ENCODE measurements at regions not wholly inside any gene's neighbourhood (a gene's known extent, or its start where the extent isn't known, plus 50 kb on each side); places are given as distances from the start of the nearest gene placed in this dataset.

- DNase-seq (ENCODE audit: low spot score), result no peak
- no peak overlapping the region for H2AFZ ChIP-seq
- H3K4me1 ChIP-seq (ENCODE audit: insufficient read depth), result no peaks in the 10 kb centered on the region
- no peaks in the 10 kb centered on the region for H3K9me2 ChIP-seq (replicated peaks; ENCODE audit: insufficient read depth)
- H3K4me2 ChIP-seq, result no peak overlapping the region
- H3K4me3 ChIP-seq, result no peak overlapping the region
- no peaks in the 10 kb centered on the region for H3K27me3 ChIP-seq
- H3K36me3 ChIP-seq (replicated peaks; ENCODE audit: insufficient read depth, low read depth), result no peaks in the 10 kb centered on the region
- H3K27ac ChIP-seq, result no peak overlapping the region
- H3K9me3 ChIP-seq (ENCODE audit: low read depth), result no peaks in the 10 kb centered on the region
- H4K20me1 ChIP-seq (ENCODE audit: insufficient read depth, poor library complexity, severe bottlenecking), result no peaks in the 10 kb centered on the region
- WGBS (ENCODE audit: low lambda C conversion rate, missing lambda C conversion rate), result 59% methylated on average over 1 of the region's 1 CpG
- no peaks in the 10 kb centered on the region for H3K79me2 ChIP-seq
- TF ChIP-seq, protein P1, sequence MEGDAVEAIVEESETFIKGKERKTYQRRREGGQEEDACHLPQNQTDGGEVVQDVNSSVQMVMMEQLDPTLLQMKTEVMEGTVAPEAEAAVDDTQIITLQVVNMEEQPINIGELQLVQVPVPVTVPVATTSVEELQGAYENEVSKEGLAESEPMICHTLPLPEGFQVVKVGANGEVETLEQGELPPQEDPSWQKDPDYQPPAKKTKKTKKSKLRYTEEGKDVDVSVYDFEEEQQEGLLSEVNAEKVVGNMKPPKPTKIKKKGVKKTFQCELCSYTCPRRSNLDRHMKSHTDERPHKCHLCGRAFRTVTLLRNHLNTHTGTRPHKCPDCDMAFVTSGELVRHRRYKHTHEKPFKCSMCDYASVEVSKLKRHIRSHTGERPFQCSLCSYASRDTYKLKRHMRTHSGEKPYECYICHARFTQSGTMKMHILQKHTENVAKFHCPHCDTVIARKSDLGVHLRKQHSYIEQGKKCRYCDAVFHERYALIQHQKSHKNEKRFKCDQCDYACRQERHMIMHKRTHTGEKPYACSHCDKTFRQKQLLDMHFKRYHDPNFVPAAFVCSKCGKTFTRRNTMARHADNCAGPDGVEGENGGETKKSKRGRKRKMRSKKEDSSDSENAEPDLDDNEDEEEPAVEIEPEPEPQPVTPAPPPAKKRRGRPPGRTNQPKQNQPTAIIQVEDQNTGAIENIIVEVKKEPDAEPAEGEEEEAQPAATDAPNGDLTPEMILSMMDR (IDR thresholded peaks at IDR 0.05; ENCODE audit: poor library complexity), result no peak
- TF ChIP-seq EZH2 (IDR thresholded peaks at IDR 0.05; ENCODE audit: borderline replicate concordance), result no peak
- no peak for TF ChIP-seq EZH2phosphoT487 (IDR thresholded peaks at IDR 0.05; ENCODE audit: low read depth, severe bottlenecking, unreplicated experiment)
Measured at GRCh38 chr11:109527496-109527895, 105.5 kb downstream of the C11orf87 start.

DNA sequence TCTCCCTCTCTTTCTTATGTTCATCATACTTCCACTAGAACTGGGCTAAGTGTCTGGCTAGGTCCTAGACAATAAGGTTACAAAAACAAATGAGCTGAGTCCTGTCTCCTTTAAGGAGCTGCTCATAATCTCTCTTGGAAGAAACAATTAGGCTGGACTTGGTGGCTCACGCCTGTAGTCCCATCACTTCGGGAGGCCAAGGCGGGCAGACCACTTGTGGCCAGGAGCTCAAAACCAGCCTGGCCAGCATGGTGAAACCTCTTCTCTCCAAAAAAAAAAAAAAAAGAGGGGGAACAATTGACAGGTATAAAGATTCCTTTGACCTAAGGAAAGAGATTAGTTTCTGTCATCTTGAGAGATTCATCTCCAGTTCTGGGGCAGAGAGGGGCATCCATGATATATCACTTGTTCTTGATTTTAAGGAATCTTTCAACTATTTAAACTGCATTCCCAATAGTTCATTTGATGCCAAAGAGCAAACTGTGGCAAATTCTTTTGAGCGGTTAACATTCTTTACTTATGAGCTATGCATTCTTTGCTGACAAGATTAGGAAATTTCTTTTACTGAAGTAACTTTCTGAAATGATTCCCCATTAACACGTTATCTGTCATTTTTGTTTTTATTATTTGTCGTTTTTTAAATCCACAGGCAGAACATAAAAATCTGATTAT is 125.5 kb downstream of the C11orf87 start:
- no peaks in the 10 kb centered on the region for H3K9me2 ChIP-seq (replicated peaks; ENCODE audit: insufficient read depth)
- no peaks in the 10 kb centered on the region for H3K27me3 ChIP-seq
- no peaks in the 10 kb centered on the region for H3K79me2 ChIP-seq
- H3K9me3 ChIP-seq (ENCODE audit: low read depth), result no peaks in the 10 kb centered on the region
- no peaks in the 10 kb centered on the region for H3K4me1 ChIP-seq (ENCODE audit: insufficient read depth)
- no peak overlapping the region for H3K27ac ChIP-seq
- WGBS (ENCODE audit: low lambda C conversion rate, missing lambda C conversion rate), result 76% methylated on average over 6 of the region's 6 CpGs
- no peak overlapping the region for H3K4me2 ChIP-seq
- no peak for DNase-seq (ENCODE audit: low spot score)
- no peaks in the 10 kb centered on the region for H3K36me3 ChIP-seq (replicated peaks; ENCODE audit: insufficient read depth, low read depth)
- H3K4me3 ChIP-seq, result no peak overlapping the region
- no peak overlapping the region for H2AFZ ChIP-seq
- H4K20me1 ChIP-seq (ENCODE audit: insufficient read depth, poor library complexity, severe bottlenecking), result no peaks in the 10 kb centered on the region
- TF ChIP-seq, protein P1 (IDR thresholded peaks at IDR 0.05; ENCODE audit: poor library complexity), result no peak
- no peak for TF ChIP-seq EZH2phosphoT487 (IDR thresholded peaks at IDR 0.05; ENCODE audit: low read depth, severe bottlenecking, unreplicated experiment)
- TF ChIP-seq EZH2 (IDR thresholded peaks at IDR 0.05; ENCODE audit: borderline replicate concordance), result no peak

- H4K20me1 ChIP-seq (ENCODE audit: insufficient read depth, poor library complexity, severe bottlenecking), result no peaks in the 10 kb centered on the region
- no peak for DNase-seq (ENCODE audit: low spot score)
- no peaks in the 10 kb centered on the region for H3K4me1 ChIP-seq (ENCODE audit: insufficient read depth)
- H2AFZ ChIP-seq, result no peak overlapping the region
- H3K27me3 ChIP-seq, result no peaks in the 10 kb centered on the region
- no peak overlapping the region for H3K27ac ChIP-seq
- no peak overlapping the region for H3K4me3 ChIP-seq
- TF ChIP-seq, protein P1 (IDR thresholded peaks at IDR 0.05; ENCODE audit: poor library complexity), result no peak
- TF ChIP-seq EZH2 (IDR thresholded peaks at IDR 0.05; ENCODE audit: borderline replicate concordance) (no peak), EZH2phosphoT487 (IDR thresholded peaks at IDR 0.05; ENCODE audit: low read depth, severe bottlenecking, unreplicated experiment) (no peak)
- WGBS (ENCODE audit: low lambda C conversion rate, missing lambda C conversion rate), result 86% methylated on average over 3 of the region's 3 CpGs
- no peaks in the 10 kb centered on the region for H3K9me2 ChIP-seq (replicated peaks; ENCODE audit: insufficient read depth)
- H3K4me2 ChIP-seq, result no peak overlapping the region
- H3K36me3 ChIP-seq (replicated peaks; ENCODE audit: insufficient read depth, low read depth), result no peaks in the 10 kb centered on the region
- H3K79me2 ChIP-seq, result no peaks in the 10 kb centered on the region
- H3K9me3 ChIP-seq (ENCODE audit: low read depth), result no peaks in the 10 kb centered on the region
Measured at GRCh38 chr11:109552376-109552775, 130.4 kb downstream of the C11orf87 start.
